ENCODE measurements at regions not wholly inside any gene's neighbourhood (a gene's known extent, or its start where the extent isn't known, plus 50 kb on each side); places are given as distances from the start of the nearest gene placed in this dataset.

DNA sequence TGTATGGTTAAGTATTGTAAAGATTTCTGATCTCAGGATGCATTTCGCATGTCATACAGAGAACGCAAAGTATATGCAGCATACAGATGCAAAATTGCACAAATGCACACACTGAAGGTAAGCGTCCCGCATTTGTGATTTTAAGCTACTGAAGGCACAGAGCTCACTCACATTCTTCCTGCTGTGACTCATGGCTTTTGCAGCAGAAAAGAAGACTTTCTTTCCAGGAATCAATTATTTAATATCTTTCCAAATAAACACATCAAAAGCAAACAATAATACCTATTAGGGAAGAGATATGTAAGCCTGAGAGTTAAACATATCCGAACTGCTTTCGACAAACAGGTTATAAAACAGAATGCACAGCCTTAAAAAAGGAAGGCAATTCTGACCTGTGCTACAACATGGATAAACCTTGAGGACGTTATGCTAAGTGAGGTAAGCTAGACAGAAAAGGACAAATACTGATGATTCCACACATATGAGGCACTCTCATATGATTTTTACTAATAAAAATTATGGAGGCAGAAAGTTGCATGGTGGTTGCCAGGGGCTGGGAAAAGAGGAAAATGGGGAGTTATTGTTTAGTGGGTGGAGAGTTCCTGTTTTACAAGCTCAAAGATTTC, 109.0 kb downstream of the TFAP2A start:
- DNase-seq: peak; percentile 5 to 24 (median 8)

DNA sequence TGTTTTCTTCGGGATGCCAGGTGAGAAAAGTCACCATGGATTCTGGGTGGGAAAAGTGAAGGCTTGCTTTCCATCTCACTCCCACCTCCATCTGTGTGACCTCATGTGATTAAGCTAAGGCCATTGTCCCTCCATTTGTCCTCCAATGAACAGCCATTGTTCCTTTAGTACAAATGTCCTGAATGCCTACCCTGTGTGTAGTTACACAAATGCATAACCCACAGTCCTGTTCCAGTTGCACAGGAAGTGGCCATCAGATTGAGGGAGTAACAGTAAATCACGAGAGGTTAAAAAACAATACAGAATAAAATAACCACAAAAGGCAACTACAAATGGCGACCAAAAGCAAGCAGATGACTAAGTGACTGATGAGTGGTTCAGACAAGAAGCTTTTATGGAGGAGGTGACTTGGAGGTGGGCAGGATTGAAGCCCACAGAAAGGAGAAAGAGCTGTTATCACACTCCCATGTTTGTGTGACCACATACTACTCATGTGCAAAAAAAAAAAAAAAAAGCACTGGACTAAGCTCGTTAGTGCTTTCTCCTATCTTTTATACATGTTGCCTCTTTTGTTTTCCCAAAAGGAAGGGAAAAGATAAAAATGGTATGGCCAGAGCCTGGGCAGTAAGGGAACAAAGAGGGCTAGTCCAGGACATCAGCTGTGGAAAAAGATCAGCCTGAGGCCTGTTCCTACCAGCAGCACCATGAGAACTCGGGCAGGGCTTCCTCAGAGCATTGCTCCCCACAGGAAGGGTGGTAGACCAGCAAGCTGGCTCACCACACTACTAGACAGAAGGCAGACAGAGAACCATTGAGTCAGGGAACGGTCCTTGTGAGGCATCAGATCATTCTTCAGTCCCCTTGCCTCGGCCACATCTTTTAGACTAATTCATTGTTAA, 111.0 kb downstream of the TFAP2A start:
- no peak for DNase-seq

DNA sequence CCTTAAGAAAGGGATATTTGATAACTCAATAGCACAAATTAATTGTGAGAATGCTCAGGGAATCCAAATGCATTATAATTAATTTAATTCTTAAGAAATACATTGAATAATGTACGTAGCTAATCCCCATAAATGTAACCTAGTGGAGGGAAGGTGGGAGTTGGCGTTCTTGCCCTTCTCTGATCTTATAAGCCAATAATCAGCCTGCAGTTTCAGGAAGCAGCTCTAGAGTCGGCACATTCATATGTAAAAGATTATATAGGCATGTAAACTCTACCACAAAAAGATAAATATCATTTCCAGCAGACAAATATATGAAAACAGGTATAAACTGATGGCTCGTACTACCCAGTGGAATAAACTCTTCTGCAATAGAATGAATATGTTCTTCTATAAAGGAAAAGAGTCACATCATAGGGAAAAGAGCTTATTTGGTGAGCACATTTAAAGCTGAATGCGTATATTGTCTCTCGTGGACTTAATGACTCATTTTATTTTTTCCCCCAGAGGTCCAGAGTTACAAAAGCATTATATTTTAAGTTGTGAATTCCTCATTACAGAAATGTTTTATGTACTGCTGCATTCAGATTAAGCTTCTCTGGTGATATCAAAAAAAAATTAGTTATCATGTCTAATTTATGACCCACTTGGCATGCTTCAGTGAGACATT, 112.2 kb downstream of the TFAP2A start:
- DNase-seq: no peak

DNA sequence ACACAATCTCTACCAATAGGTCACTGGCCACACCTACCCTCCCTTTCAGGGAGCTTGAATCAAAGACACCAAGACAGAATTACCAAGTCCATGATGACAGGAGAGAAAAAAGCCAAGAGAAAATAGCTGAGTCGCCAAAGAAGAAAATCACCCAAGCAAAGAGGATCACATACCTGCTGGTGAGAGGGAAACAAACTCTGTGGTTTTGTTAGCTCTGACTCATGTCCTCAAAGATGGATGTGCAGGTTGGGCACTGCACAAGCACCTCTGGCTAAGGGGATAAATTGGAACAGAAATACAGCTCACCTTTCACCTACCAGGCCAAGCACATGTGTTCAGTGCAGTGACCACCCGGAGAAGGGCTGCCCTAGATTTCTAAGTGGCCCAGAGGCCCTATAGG, 114.8 kb downstream of the TFAP2A start:
- no peak for DNase-seq

DNA sequence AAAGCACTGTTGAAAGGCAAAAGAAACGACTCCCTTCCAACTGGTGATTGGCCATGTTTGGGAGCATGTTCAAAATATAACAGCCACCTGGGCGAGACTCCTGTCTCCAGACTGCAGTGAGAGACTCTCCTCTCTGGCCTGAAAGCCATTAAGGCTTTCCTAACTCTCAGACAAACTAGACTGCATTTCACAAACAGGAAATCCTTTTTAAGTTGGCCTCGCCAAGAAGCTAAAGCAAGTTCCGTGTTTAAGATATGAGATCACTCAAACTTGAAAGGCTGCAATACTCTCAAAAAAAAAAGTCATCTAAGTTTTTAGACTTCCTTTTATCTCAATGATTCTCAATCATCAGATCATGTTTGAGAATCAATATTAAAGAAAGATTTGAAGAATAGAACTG, 117.0 kb downstream of the TFAP2A start:
- DNase-seq: peak in 3 of 4 experiments; percentile 5 to 45 (median 35)

DNA sequence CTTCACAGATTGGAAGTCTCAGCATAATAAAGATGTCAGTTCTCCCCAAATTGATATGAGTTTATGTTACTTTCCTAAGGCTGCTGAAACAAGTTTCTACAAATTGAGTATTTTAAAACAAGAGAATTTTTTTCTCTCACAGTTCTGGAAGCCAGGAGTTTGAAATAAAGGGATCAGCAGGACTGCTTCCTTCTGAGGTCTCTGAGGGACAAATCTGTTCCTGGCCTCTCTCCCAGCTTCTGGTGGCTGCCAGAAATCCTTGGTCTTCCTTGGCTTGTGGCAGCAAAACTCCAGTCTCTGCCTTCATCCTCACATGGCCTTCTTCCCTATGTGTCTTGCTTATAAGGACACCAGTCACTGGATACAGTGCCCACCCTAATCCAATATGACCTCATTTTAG, 136.1 kb downstream of the TFAP2A start:
- no peak for DNase-seq

DNA sequence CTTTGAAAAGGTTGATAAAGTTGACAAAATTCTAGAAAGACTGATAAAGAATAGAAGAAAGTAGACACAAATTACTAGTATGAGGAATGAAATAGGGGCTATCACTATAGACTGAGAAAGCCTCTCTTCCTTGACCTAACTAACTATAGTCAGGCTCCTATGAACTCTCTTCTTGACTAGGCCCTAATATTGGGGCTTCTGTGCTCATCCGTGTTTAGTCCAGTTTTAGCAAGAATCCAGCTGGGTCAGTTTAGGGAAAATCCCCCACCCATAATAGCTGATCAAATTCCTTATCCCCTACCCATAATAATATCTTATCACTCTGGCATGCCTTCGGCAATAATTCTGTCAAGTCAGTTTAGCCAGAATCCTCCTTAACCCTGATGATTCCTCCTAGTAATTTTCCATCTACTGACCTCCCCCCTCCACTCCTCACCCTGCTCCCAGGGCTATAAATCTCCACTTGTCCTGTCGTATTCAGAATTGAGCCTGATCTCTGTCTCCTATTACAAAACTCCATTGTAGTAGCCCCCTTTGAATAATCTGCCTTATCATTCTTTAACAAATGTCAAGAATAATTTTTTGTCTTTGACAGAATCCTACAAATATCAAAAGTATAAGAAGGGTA, 138.1 kb downstream of the TFAP2A start:
- DNase-seq: no peak

DNA sequence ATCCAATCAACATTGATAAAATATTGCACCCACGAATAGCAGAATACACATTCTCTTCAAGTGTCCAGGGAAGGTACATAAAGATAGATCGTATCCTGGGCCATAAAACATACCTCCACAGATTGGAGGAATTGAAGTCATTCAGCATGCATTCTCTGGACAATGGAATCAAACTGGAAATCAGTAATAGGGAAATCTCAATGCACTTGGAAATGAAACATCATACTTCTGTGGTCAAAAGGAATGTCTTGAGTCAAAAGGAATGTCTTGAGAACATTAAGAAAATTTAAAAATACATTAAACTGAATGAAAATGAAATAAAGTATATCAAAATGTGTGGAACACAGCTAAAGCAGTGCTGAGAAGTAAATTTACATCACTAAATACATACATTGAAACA, 138.8 kb downstream of the TFAP2A start:
- DNase-seq: no peak

DNA sequence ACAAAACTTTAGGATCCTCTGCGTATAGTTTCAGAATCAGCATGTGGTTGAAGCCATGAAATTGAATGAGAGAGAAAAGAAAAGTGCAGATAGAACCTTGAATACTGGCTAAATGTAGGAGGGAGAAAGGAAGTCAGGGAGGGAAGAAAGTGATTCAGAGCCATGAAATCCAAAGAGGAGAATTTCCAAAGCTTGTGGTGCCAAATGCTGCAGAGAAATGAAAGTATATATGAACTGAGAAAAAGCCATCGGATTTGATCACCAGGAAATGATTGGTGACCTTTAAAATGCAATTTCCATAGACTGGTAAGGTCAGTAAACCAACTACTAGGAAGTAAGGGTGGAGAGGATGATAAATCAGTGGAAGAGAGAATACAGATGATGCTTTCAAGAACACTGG, 142.3 kb downstream of the TFAP2A start:
- no peak for DNase-seq

DNA sequence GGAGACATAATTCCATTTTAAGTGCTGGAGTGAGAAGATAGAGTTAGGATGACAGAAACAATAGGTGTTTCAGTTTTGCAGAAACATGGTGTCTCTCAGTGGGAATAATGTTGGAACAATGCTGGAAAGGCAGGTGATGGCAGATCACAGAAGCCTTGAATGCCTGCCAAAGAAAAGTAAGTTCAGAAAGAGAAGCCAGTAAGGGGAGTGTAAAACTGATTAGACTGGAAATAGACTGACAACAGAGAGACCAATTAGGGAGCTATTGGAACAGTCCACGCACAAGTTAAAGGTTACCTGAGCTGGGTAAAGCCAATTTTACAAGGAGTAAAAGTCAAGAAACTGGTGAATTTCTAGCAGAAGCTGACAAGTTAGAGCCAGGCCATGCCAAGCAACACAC, 142.9 kb downstream of the TFAP2A start:
- no peak for DNase-seq

DNA sequence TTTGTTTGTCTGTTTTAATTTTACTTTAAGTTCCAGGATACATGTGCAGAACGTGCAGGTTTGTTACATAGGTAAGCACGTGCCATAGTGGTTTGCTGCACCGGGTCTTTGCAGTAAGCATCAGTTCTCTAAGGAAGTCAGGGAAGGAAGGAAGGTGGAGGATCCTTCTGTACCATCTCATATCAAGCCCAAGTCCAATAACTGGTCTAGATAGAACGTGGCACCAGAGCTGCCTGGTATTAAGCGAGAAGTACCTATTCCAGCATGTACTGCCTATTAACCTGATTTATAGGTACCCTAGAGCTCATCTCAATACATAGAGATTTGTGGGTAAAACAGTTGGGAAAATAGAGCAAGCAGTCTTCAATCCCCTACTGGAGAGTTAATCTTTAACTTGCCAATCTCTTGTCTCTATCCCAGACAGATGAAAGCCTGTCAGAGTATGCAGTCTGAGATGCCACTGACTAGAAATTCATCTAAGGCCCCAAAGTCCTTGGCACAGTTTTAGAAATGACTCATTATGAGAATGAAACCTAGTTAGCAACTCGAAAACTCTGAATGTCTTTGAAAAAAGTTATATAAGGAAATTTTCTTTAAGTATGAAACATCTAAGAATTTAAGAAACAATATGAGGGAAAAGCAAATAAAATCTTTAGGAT, 144.9 kb downstream of the TFAP2A start:
- DNase-seq: no peak

DNA sequence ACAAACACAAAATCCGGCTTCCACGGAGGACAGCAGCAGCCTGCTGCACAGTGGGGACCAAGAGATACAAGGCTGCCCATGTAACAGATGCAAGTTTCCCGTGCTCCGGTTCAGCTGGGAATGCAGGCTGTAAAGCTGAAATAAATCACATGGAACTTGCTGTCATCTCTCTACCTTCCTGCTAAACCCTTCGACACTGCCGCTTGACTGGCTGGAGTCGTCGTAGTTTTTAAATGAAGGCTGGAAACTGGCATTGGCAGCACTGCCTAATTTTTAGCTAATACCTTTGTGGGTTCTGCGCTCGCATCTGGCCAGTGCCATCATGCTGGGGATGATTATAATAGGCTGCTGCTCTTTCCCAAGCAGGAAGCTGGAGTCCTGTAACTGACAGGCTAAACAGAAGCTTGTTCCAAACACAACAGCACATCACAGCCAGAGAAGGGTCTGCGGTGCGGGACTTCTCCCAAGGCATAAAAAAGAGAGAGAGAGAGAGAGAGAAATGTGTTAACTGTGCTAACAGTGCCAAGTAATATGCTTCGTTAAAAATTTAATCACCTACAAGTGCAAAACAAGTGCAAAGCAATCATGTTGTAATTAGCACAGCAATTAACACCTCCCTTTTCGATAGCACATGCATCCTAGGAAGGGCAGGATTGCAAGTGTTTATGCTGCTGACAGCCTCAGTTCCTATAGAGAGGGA, 146.1 kb downstream of the TFAP2A start:
- no peak for DNase-seq

DNA sequence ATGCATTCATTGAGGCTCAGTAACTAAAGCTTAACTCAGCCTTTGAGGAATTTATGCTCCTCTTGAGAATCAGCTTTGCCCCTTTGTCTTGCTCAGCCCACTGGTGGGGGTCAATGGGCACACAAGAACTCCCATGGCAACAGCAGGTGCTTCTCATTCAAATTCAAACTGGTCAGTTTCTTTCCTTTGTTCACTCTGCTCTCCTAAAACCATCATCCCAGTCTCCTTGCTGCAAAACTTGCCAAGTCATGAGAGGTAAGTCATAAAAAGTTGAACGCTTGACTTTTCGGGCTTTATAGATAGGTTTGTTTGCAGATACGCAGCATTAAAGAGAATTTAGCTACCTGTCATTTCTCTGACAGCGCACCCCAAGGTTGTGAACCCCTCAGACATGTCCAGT, 146.8 kb downstream of the TFAP2A start:
- no peak for DNase-seq

DNA sequence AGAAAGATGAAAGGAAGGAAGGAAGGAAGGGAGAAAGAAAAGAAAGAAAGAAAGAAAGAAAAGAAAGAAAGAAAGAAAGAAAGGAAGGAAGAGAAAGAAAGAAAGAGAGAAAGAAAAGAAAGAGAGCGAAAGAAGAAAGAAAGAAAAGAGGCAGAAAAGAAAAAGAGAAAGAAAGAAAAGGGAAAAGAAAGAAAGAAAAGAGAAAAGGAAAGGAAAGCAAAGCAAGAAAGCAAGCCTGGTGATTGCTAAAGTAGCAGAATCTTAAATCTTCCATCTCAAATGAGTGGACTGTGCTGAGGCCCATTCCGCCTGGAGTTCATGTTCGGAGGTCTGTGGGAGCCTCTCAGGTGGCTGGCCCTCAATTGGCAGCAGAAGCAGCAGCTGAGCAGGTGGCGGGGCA, 148.4 kb downstream of the TFAP2A start:
- no peak for DNase-seq

DNA sequence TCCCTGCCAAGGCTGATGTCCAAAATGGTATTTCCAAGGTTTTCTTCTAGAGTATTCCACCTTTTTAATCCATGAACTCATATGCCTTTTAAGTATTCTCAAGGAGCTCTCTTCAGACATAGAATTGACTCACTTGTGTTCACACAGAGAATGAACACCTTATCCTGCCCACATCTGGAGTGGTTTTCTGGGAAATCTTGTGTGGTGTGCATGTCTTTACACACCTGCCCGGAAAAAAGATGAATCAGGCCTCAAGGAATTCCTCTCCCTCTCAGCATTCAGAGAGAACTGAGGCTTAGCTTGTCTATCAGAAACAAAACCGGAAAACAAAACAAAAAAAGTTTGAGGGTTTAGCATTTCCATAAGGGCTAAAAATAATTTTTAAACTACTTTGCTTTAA, 148.8 kb downstream of the TFAP2A start:
- no peak for DNase-seq

DNA sequence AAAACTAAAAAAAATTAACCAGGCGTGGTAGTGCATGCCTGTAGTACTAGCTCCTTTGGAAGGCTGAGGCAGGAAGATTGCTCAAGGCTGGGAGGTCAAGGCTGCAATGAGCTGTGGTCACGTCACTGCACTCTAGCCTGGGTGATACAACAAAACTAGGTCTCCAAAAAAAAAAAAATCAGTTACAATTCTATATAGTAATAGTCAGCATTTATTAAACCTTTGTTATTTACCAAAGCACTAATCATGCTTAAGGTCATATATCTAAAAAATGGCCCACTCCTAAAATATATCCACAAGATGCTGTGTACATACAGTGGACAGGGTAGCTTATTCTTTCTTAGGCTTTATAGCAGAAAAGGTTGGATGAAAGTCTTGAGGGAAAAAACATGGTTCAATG, 152.4 kb downstream of the TFAP2A start:
- no peak for DNase-seq

DNA sequence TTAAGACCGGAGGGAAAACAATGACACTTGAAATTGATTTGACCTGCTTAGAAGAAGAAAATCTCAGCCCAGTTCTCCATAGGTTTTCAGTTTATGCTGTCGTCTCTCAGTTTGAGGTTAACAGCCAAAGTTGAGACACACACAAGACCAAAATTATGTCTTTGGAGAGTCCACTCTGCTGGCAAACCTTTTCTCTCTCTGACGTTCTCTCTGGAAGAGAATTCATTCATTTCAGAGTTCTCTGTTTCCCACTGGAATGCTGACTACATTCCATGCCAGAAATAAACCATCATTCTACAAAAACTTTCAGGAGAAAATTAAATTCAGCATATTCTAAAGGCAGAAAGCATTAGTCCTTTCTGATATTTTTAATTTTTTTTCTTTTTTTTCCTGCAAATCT, 155.2 kb downstream of the TFAP2A start:
- no peak for DNase-seq

DNA sequence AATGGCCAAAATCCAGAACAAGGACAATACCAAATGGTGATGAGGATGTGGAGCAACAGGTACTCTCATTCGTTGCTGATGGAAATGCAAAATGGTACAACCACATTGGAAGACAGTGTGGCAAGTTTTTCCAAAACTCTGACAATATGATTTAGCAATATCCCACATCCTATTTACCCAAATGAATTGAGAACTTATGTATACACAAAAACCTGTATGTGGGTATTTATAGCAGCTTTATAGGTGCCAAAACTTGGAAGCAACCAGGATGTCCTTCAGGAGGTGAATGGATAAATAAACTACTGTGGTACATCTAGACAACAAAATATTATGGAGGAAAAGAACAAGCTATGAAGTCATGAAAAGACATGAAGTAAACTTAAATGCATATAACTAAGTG, 156.5 kb downstream of the TFAP2A start:
- DNase-seq: no peak

DNA sequence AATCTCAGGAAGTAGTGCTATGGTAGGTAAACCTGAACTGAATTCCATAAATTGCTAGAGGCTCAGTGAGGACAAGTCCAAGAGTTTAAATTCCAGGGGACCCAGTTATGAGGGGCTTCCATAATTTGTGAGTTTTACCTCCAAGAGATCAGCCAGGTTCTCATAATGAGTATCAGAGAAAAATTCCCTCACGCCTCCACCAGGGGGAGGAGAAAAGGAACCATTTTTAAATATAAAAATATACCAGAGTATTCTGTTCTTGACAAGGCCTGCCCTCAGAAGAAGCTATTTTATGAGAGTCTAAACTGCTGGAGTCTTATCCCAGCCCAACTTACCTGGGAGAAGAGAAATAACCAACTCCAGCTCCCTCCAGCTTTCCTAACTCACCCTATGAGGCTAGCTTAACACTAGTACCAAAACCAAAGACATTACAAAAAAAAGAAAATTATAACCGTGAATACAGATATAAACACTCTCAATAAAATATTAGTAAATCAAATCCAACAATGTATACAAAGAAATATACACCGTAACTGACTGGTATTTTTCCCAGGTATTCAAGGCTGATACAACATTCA, 158.7 kb downstream of the TFAP2A start:
- peak; percentile 3 to 42 (median 16) for DNase-seq

DNA sequence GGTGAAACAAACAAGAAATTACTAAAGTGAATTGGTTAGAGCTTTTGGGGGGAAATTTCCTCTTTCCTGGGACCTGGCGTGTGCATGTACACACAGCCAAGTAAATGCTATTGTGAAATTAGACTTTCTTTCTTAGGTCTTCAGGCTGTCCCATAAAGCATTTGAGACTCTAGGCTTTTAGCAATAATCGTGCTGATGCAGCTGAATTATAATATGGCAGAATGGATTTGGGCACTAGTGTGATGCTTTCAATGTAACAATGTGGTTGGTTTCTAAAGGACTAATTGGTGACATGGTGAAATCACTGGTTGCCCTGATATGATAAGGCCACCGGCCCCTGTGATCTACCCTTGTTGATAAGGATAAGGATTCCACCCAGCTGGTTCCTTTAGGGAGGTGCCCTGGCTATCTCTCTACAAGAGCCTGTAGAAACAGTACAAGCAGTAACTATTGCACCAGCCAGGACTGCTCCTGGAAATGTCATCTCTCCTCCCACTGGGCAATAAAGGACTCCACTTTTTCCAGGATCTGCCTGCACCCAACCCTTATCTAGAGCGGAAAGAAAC, 164.1 kb downstream of the TFAP2A start:
- no peak for DNase-seq

DNA sequence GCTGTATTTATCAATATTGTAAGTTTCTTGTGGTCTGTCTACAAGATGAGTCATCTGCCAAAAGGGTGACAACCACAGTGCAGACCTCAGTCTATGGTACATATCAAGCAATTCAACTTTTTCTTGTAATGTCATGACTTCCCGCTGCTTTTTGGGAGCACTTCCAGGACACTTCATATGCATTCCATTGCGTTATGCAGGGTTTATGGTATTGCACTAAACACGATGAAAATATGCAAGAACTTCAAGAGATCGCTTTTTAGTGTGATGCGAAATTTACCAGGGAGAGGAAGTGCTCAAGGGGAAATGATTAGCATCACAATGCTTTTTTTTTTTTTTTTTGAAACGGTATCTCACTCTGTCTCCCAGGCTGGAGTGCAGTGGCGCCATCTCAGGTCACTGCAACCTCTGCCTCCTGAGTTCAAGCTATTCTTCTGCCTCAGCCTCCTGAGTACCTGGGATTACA, 166.5 kb downstream of the TFAP2A start:
- DNase-seq: no peak
